GM12892 (cell line): ENCODE measurements at regions not wholly inside any gene's neighbourhood (a gene's known extent, or its start where the extent isn't known, plus 50 kb on each side); places are given as distances from the start of the nearest gene placed in this dataset.

Experiments used
- POLR2A ChIP-seq: IDR thresholded peaks from 2 replicates; pipeline ENCODE4 v1.6.1; 2011; ENCODE audit warnings: low read depth, low read length, control low read depth
- POLR2AphosphoS5 ChIP-seq: IDR thresholded peaks from 2 replicates; pipeline ENCODE4 v1.6.1; 2011; ENCODE audit warnings: low read depth, low read length, control low read depth

- no peak for TF ChIP-seq POLR2AphosphoS5
- no peak for TF ChIP-seq POLR2A
These were observed 438.3 kb downstream of the UTRN start for GRCh38 chr6:144723431-144723830.
